IMR-90 (cell line): ENCODE measurements at regions not wholly inside any gene's neighbourhood (a gene's known extent, or its start where the extent isn't known, plus 50 kb on each side); places are given as distances from the start of the nearest gene placed in this dataset.

Source experiments
- ATAC-seq: fragments of 200-7000 bp; cut with Tn5 transposase; 2 replicates; pipeline ENCODE4 v1.9.1; 2020; ENCODE audit warnings: low read depth, mild to moderate bottlenecking, moderate library complexity
- BruUV-seq: library from RNA; stranded (reverse); fragments of 400-500 nt; replicated peaks from 2 replicates; lab custom pipeline; 2021; lab: Mats Ljungman, UMichigan
- CTCF ChIA-PET: fragments of 300-600 bp; formaldehyde crosslinking; extraction: SDS; loops from one replicate; lab custom pipeline; 2021; ENCODE audit warnings: antibody characterized with exemption; lab: Yijun Ruan, JAX
- POLR2A ChIA-PET: fragments of 300-600 bp; sonication (Branson Sonifier 250); formaldehyde crosslinking; loops from one replicate; lab custom pipeline; 2022; ENCODE audit warnings: antibody characterized with exemption; ENCODE audit not compliant: unreplicated experiment; lab: Charles Lee
- DNase-seq: peaks from one replicate; pipeline ENCODE4 v3.0.0; 2013
- H2AFZ ChIP-seq: replicated peaks from 2 replicates; pipeline ENCODE3; 2013; ENCODE audit warnings: low read length, mild to moderate bottlenecking; ENCODE audit not compliant: poor library complexity
- H2AK5ac ChIP-seq: 2 replicates; pipeline ENCODE4 v1.6.1; 2013; ENCODE audit warnings: low read depth, low read length, inconsistent platforms
- H2AK9ac ChIP-seq: replicated peaks from 2 replicates; pipeline ENCODE3; 2013; ENCODE audit warnings: mild to moderate bottlenecking, low read depth, low read length, moderate library complexity; ENCODE audit not compliant: poor library complexity
- H2BK120ac ChIP-seq: 2 replicates; pipeline ENCODE4 v1.6.1; 2013; ENCODE audit warnings: low read depth, low read length, inconsistent platforms
- H2BK15ac ChIP-seq: 3 replicates; pipeline ENCODE4 v1.6.1; 2013; ENCODE audit warnings: low read depth, low read length, inconsistent platforms
- H2BK20ac ChIP-seq: 2 replicates; pipeline ENCODE4 v1.6.1; 2013; ENCODE audit warnings: low read depth, mild to moderate bottlenecking, inconsistent platforms, low read length, moderate library complexity
- H2BK5ac ChIP-seq: 2 replicates; pipeline ENCODE4 v1.6.1; 2013; ENCODE audit warnings: mild to moderate bottlenecking, low read depth, low read length, inconsistent platforms; ENCODE audit not compliant: poor library complexity, severe bottlenecking
- H3K14ac ChIP-seq: replicated peaks from 2 replicates; pipeline ENCODE4 v1.6.1; 2013; ENCODE audit warnings: low read depth, low read length, inconsistent platforms
- H3K18ac ChIP-seq: 2 replicates; pipeline ENCODE4 v1.6.1; 2013; ENCODE audit warnings: low read depth, low read length, control low read depth
- H3K23ac ChIP-seq: 2 replicates; pipeline ENCODE4 v1.6.1; 2013; ENCODE audit warnings: low read depth, low read length, inconsistent platforms
- H3K27ac ChIP-seq: 2 replicates; pipeline ENCODE4 v1.5.1; 2013; ENCODE audit warnings: mild to moderate bottlenecking, control low read depth, low read length; ENCODE audit not compliant: insufficient read depth
- H3K27me3 ChIP-seq: 2 replicates; pipeline ENCODE4 v1.6.1; 2013; ENCODE audit warnings: low read length; ENCODE audit not compliant: control insufficient read depth, insufficient read depth
- H3K36me3 ChIP-seq: 2 replicates; pipeline ENCODE4 v1.6.1; 2013; ENCODE audit warnings: low read length, mixed read lengths; ENCODE audit not compliant: control insufficient read depth, insufficient read depth
- H3K4ac ChIP-seq: 2 replicates; pipeline ENCODE4 v1.6.1; 2013; ENCODE audit warnings: low read depth, low read length, inconsistent platforms
- H3K4me1 ChIP-seq: 2 replicates; pipeline ENCODE4 v1.6.1; 2013; ENCODE audit warnings: low read length, mixed read lengths; ENCODE audit not compliant: control insufficient read depth, insufficient read depth
- H3K4me2 ChIP-seq: 2 replicates; pipeline ENCODE4 v1.6.1; 2013; ENCODE audit warnings: low read depth, mild to moderate bottlenecking, control low read depth, low read length, moderate library complexity
- H3K4me3 ChIP-seq: 2 replicates; pipeline ENCODE4 v1.5.1; 2013; ENCODE audit warnings: low read depth, mild to moderate bottlenecking, control low read depth, low read length, moderate library complexity; ENCODE audit not compliant: insufficient read depth
- H3K56ac ChIP-seq: 2 replicates; pipeline ENCODE4 v1.6.1; 2013; ENCODE audit warnings: low read length, inconsistent platforms; ENCODE audit not compliant: insufficient read depth; ENCODE audit errors: extremely low read depth
- H3K79me1 ChIP-seq, 2 experiments: 2 replicates each; pipeline ENCODE4 v1.6.1; 2013; ENCODE audit warnings: low read length in 2 of 2, inconsistent platforms in 1 of 2, low read depth in 1 of 2
- H3K9ac ChIP-seq: 2 replicates; pipeline ENCODE4 v1.6.1; 2013; ENCODE audit warnings: low read depth, low read length, control low read depth
- H3K9me1 ChIP-seq: 2 replicates; pipeline ENCODE4 v1.6.1; 2013; ENCODE audit warnings: low read length, inconsistent platforms; ENCODE audit not compliant: insufficient read depth
- H3K9me3 ChIP-seq: 2 replicates; pipeline ENCODE4 v1.6.1; 2013; ENCODE audit warnings: low read length; ENCODE audit not compliant: control insufficient read depth, insufficient read depth
- H4K20me1 ChIP-seq: 2 replicates; pipeline ENCODE4 v1.6.1; 2013; ENCODE audit warnings: low read length, inconsistent platforms; ENCODE audit not compliant: insufficient read depth
- H4K5ac ChIP-seq: 2 replicates; pipeline ENCODE4 v1.6.1; 2013; ENCODE audit warnings: mild to moderate bottlenecking, low read depth, low read length, control low read depth
- H4K8ac ChIP-seq, 2 experiments: 2 replicates each; pipeline ENCODE4 v1.6.1; 2013; ENCODE audit warnings: low read depth in 2 of 2, low read length in 2 of 2, control low read depth in 1 of 2, inconsistent platforms in 1 of 2
- H4K91ac ChIP-seq: 2 replicates; pipeline ENCODE4 v1.6.1; 2013; ENCODE audit warnings: low read depth, low read length, inconsistent platforms; ENCODE audit not compliant: insufficient read depth
- BHLHE40 ChIP-seq: fragments of 150-350 bp; IDR thresholded peaks from 2 replicates; pipeline ENCODE4 v1.6.1; 2016; ENCODE audit warnings: mild to moderate bottlenecking, low read depth, low read length
- CEBPB ChIP-seq: IDR thresholded peaks from 2 replicates; pipeline ENCODE4 v1.6.1; 2012; ENCODE audit warnings: low read depth, low read length, improper control_type of control experiment
- CHD1 ChIP-seq: IDR thresholded peaks from 2 replicates; pipeline ENCODE4 v1.6.1; 2012; ENCODE audit warnings: low read depth, low read length, improper control_type of control experiment
- CTCF ChIP-seq: conservative IDR thresholded peaks from 2 replicates; pipeline ENCODE4 v1.5.1; 2012; ENCODE audit warnings: mild to moderate bottlenecking, low read depth, low read length, improper control_type of control experiment
- FOS ChIP-seq: fragments of 150-350 bp; IDR thresholded peaks from 2 replicates; pipeline ENCODE4 v1.6.1; 2016; ENCODE audit warnings: low read depth, low read length
- MAFK ChIP-seq: IDR thresholded peaks from 2 replicates; pipeline ENCODE4 v1.6.1; 2012; ENCODE audit warnings: low read depth, low read length, improper control_type of control experiment
- MAZ ChIP-seq: IDR thresholded peaks from 2 replicates; pipeline ENCODE4 v1.6.1; 2012; ENCODE audit warnings: low read depth, mild to moderate bottlenecking, low read length, improper control_type of control experiment, moderate library complexity, borderline replicate concordance
- NFE2L2 ChIP-seq: fragments of 150-350 bp; IDR thresholded peaks from 2 replicates; pipeline ENCODE4 v1.6.1; 2016; ENCODE audit warnings: low read depth, mild to moderate bottlenecking, low read length
- RAD21 ChIP-seq: IDR thresholded peaks from 2 replicates; pipeline ENCODE4 v1.6.1; 2012; ENCODE audit warnings: low read length, improper control_type of control experiment
- RCOR1 ChIP-seq: IDR thresholded peaks from 2 replicates; pipeline ENCODE4 v1.6.1; 2012; ENCODE audit warnings: mild to moderate bottlenecking, low read length, improper control_type of control experiment; ENCODE audit not compliant: insufficient replicate concordance
- RFX5 ChIP-seq: IDR thresholded peaks from 2 replicates; pipeline ENCODE4 v1.8.0; 2012; ENCODE audit warnings: low read depth, mild to moderate bottlenecking, low read length, moderate library complexity
- SMC3 ChIP-seq: fragments of 150-350 bp; IDR thresholded peaks from 2 replicates; pipeline ENCODE4 v1.6.1; 2016; ENCODE audit warnings: low read depth, mild to moderate bottlenecking, antibody characterized with exemption, low read length, moderate library complexity
- WGBS, 2 experiments: methylation state at CpG; one replicate each; pipeline versions ENCODE4 v1.1.5 to v1.1.7; 2013; ENCODE audit warnings: missing lambda C conversion rate in 2 of 2; ENCODE audit not compliant: insufficient read length in 1 of 2; ENCODE audit errors: extremely low coverage in 2 of 2; 5-methylcytosine and 5-hydroxymethylcytosine counted together
- dilution Hi-C: fragments of 300-500 bp; cut with HindIII; formaldehyde crosslinking; loops from one replicate; pipeline ENCODE4 v1.14.3; 2018; ENCODE audit warnings: low sequenced_read_pairs; ENCODE audit not compliant: unreplicated experiment
- in situ Hi-C: fragments of 300-500 bp; cut with MboI; formaldehyde crosslinking; loops from 3 replicates; pipeline ENCODE4 v1.14.3; 2019; ENCODE audit warnings: low sequenced_read_pairs, inconsistent platforms, mixed read lengths
- intact Hi-C: fragments of 100-400 bp; cut with micrococcal nuclease; formaldehyde crosslinking; loops from 2 replicates; pipeline ENCODE4 v1.10.0; 2022

DNA sequence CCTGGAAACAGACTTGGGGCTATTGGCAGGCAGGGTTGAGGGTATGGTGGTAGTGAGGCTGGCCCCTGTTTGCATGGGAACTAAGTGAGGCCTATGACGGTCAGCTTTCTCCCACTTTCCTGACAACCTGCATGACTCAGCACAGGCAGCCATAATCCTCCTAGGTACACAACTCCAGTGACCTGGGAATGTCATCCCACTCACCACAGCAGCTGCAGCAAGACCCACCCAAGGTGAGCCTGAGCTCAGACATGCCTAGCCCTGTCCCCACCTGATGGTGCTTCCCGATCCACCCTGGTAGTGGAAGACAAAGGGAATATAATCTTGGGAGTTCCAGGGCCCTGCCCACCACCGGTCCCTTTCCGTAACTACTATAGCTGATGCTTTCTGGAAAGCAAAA, 178.7 kb downstream of the NDUFS4 start:
- Histone ChIP-seq H2AFZ (no peak overlapping the region), H4K8ac (no peak overlapping the region), H2BK5ac (no peak overlapping the region), H3K56ac (no peak overlapping the region), H2BK20ac (no peak overlapping the region), H4K5ac (no peak overlapping the region), H3K9ac (no peak overlapping the region), H4K20me1 (no peaks in the 10 kb centered on the region), H3K23ac (no peak overlapping the region), H3K4me1 (no peaks in the 10 kb centered on the region), H2AK9ac (no peak overlapping the region), H4K91ac (no peak overlapping the region), H3K79me1 (no peaks in the 10 kb centered on the region), H3K9me1 (no peaks in the 10 kb centered on the region), H3K4ac (no peak overlapping the region), H3K36me3 (no peaks in the 10 kb centered on the region), H3K4me3 (no peak overlapping the region), H3K18ac (no peak overlapping the region), H3K9me3 (no peaks in the 10 kb centered on the region), H2AK5ac (no peak overlapping the region), H3K27me3 (peaks cover 2% of the 10 kb centered on the region; the same call in 1 of the 2 replicates), H2BK120ac (no peak overlapping the region), H3K14ac (no peak overlapping the region), H3K4me2 (no peak overlapping the region), H2BK15ac (no peak overlapping the region), H3K27ac (no peak overlapping the region)
- intact Hi-C loops (no loop called here), in situ Hi-C loops (no loop called here), dilution Hi-C loops (no loop called here)
- WGBS, 2 experiments: no CpG with 5 or more reads among the region's 4 CpGs
- POLR2A ChIA-PET: no interaction called here
- ATAC-seq: no peak
- TF ChIP-seq BHLHE40 (no peak), CEBPB (no peak), CTCF (no peak), MAZ (no peak), MAFK (no peak), FOS (no peak), RFX5 (no peak), NFE2L2 (no peak), CHD1 (no peak), SMC3 (no peak), RAD21 (no peak), RCOR1 (no peak)
- no peak for DNase-seq
- CTCF ChIA-PET: no interaction called here
- no TSS peak for BruUV-seq
